IMR-90 (cell line): ENCODE measurements at regions not wholly inside any gene's neighbourhood (a gene's known extent, or its start where the extent isn't known, plus 50 kb on each side); places are given as distances from the start of the nearest gene placed in this dataset.
A peak's percentile ranks its signal among the peaks of the same experiment; 100 is the strongest.

ENCODE experiments used
- ATAC-seq: fragments of 200-7000 bp; cut with Tn5 transposase; 2 replicates; pipeline ENCODE4 v1.9.1; 2020; ENCODE audit warnings: low read depth, mild to moderate bottlenecking, moderate library complexity
- BruUV-seq: library from RNA; stranded (reverse); fragments of 400-500 nt; replicated peaks from 2 replicates; lab custom pipeline; 2021; lab: Mats Ljungman, UMichigan
- CTCF ChIA-PET: fragments of 300-600 bp; formaldehyde crosslinking; extraction: SDS; loops from one replicate; lab custom pipeline; 2021; ENCODE audit warnings: antibody characterized with exemption; lab: Yijun Ruan, JAX
- POLR2A ChIA-PET: fragments of 300-600 bp; sonication (Branson Sonifier 250); formaldehyde crosslinking; loops from one replicate; lab custom pipeline; 2022; ENCODE audit warnings: antibody characterized with exemption; ENCODE audit not compliant: unreplicated experiment; lab: Charles Lee
- DNase-seq: peaks from one replicate; pipeline ENCODE4 v3.0.0; 2013
- H2AFZ ChIP-seq: replicated peaks from 2 replicates; pipeline ENCODE3; 2013; ENCODE audit warnings: low read length, mild to moderate bottlenecking; ENCODE audit not compliant: poor library complexity
- H2AK5ac ChIP-seq: 2 replicates; pipeline ENCODE4 v1.6.1; 2013; ENCODE audit warnings: low read depth, low read length, inconsistent platforms
- H2AK9ac ChIP-seq: replicated peaks from 2 replicates; pipeline ENCODE3; 2013; ENCODE audit warnings: mild to moderate bottlenecking, low read depth, low read length, moderate library complexity; ENCODE audit not compliant: poor library complexity
- H2BK120ac ChIP-seq: 2 replicates; pipeline ENCODE4 v1.6.1; 2013; ENCODE audit warnings: low read depth, low read length, inconsistent platforms
- H2BK15ac ChIP-seq: 3 replicates; pipeline ENCODE4 v1.6.1; 2013; ENCODE audit warnings: low read depth, low read length, inconsistent platforms
- H2BK20ac ChIP-seq: 2 replicates; pipeline ENCODE4 v1.6.1; 2013; ENCODE audit warnings: low read depth, mild to moderate bottlenecking, inconsistent platforms, low read length, moderate library complexity
- H2BK5ac ChIP-seq: 2 replicates; pipeline ENCODE4 v1.6.1; 2013; ENCODE audit warnings: mild to moderate bottlenecking, low read depth, low read length, inconsistent platforms; ENCODE audit not compliant: poor library complexity, severe bottlenecking
- H3K14ac ChIP-seq: replicated peaks from 2 replicates; pipeline ENCODE4 v1.6.1; 2013; ENCODE audit warnings: low read depth, low read length, inconsistent platforms
- H3K18ac ChIP-seq: 2 replicates; pipeline ENCODE4 v1.6.1; 2013; ENCODE audit warnings: low read depth, low read length, control low read depth
- H3K23ac ChIP-seq: 2 replicates; pipeline ENCODE4 v1.6.1; 2013; ENCODE audit warnings: low read depth, low read length, inconsistent platforms
- H3K27ac ChIP-seq: 2 replicates; pipeline ENCODE4 v1.5.1; 2013; ENCODE audit warnings: mild to moderate bottlenecking, control low read depth, low read length; ENCODE audit not compliant: insufficient read depth
- H3K27me3 ChIP-seq: 2 replicates; pipeline ENCODE4 v1.6.1; 2013; ENCODE audit warnings: low read length; ENCODE audit not compliant: control insufficient read depth, insufficient read depth
- H3K36me3 ChIP-seq: 2 replicates; pipeline ENCODE4 v1.6.1; 2013; ENCODE audit warnings: low read length, mixed read lengths; ENCODE audit not compliant: control insufficient read depth, insufficient read depth
- H3K4ac ChIP-seq: 2 replicates; pipeline ENCODE4 v1.6.1; 2013; ENCODE audit warnings: low read depth, low read length, inconsistent platforms
- H3K4me1 ChIP-seq: 2 replicates; pipeline ENCODE4 v1.6.1; 2013; ENCODE audit warnings: low read length, mixed read lengths; ENCODE audit not compliant: control insufficient read depth, insufficient read depth
- H3K4me2 ChIP-seq: 2 replicates; pipeline ENCODE4 v1.6.1; 2013; ENCODE audit warnings: low read depth, mild to moderate bottlenecking, control low read depth, low read length, moderate library complexity
- H3K4me3 ChIP-seq: 2 replicates; pipeline ENCODE4 v1.5.1; 2013; ENCODE audit warnings: low read depth, mild to moderate bottlenecking, control low read depth, low read length, moderate library complexity; ENCODE audit not compliant: insufficient read depth
- H3K56ac ChIP-seq: 2 replicates; pipeline ENCODE4 v1.6.1; 2013; ENCODE audit warnings: low read length, inconsistent platforms; ENCODE audit not compliant: insufficient read depth; ENCODE audit errors: extremely low read depth
- H3K79me1 ChIP-seq, 2 experiments: 2 replicates each; pipeline ENCODE4 v1.6.1; 2013; ENCODE audit warnings: low read length in 2 of 2, inconsistent platforms in 1 of 2, low read depth in 1 of 2
- H3K9ac ChIP-seq: 2 replicates; pipeline ENCODE4 v1.6.1; 2013; ENCODE audit warnings: low read depth, low read length, control low read depth
- H3K9me1 ChIP-seq: 2 replicates; pipeline ENCODE4 v1.6.1; 2013; ENCODE audit warnings: low read length, inconsistent platforms; ENCODE audit not compliant: insufficient read depth
- H3K9me3 ChIP-seq: 2 replicates; pipeline ENCODE4 v1.6.1; 2013; ENCODE audit warnings: low read length; ENCODE audit not compliant: control insufficient read depth, insufficient read depth
- H4K20me1 ChIP-seq: 2 replicates; pipeline ENCODE4 v1.6.1; 2013; ENCODE audit warnings: low read length, inconsistent platforms; ENCODE audit not compliant: insufficient read depth
- H4K5ac ChIP-seq: 2 replicates; pipeline ENCODE4 v1.6.1; 2013; ENCODE audit warnings: mild to moderate bottlenecking, low read depth, low read length, control low read depth
- H4K8ac ChIP-seq, 2 experiments: 2 replicates each; pipeline ENCODE4 v1.6.1; 2013; ENCODE audit warnings: low read depth in 2 of 2, low read length in 2 of 2, control low read depth in 1 of 2, inconsistent platforms in 1 of 2
- H4K91ac ChIP-seq: 2 replicates; pipeline ENCODE4 v1.6.1; 2013; ENCODE audit warnings: low read depth, low read length, inconsistent platforms; ENCODE audit not compliant: insufficient read depth
- BHLHE40 ChIP-seq: fragments of 150-350 bp; IDR thresholded peaks from 2 replicates; pipeline ENCODE4 v1.6.1; 2016; ENCODE audit warnings: mild to moderate bottlenecking, low read depth, low read length
- CEBPB ChIP-seq: IDR thresholded peaks from 2 replicates; pipeline ENCODE4 v1.6.1; 2012; ENCODE audit warnings: low read depth, low read length, improper control_type of control experiment
- CHD1 ChIP-seq: IDR thresholded peaks from 2 replicates; pipeline ENCODE4 v1.6.1; 2012; ENCODE audit warnings: low read depth, low read length, improper control_type of control experiment
- FOS ChIP-seq: fragments of 150-350 bp; IDR thresholded peaks from 2 replicates; pipeline ENCODE4 v1.6.1; 2016; ENCODE audit warnings: low read depth, low read length
- MAFK ChIP-seq: IDR thresholded peaks from 2 replicates; pipeline ENCODE4 v1.6.1; 2012; ENCODE audit warnings: low read depth, low read length, improper control_type of control experiment
- MAZ ChIP-seq: IDR thresholded peaks from 2 replicates; pipeline ENCODE4 v1.6.1; 2012; ENCODE audit warnings: low read depth, mild to moderate bottlenecking, low read length, improper control_type of control experiment, moderate library complexity, borderline replicate concordance
- MXI1 ChIP-seq: IDR thresholded peaks from 2 replicates; pipeline ENCODE4 v1.6.1; 2012; ENCODE audit warnings: low read depth, mild to moderate bottlenecking, low read length, moderate library complexity, borderline replicate concordance
- NFE2L2 ChIP-seq: fragments of 150-350 bp; IDR thresholded peaks from 2 replicates; pipeline ENCODE4 v1.6.1; 2016; ENCODE audit warnings: low read depth, mild to moderate bottlenecking, low read length
- POLR2A ChIP-seq: IDR thresholded peaks from 2 replicates; pipeline ENCODE4 v1.6.1; 2012; ENCODE audit warnings: mild to moderate bottlenecking, low read depth, low read length
- RAD21 ChIP-seq: IDR thresholded peaks from 2 replicates; pipeline ENCODE4 v1.6.1; 2012; ENCODE audit warnings: low read length, improper control_type of control experiment
- RCOR1 ChIP-seq: IDR thresholded peaks from 2 replicates; pipeline ENCODE4 v1.6.1; 2012; ENCODE audit warnings: mild to moderate bottlenecking, low read length, improper control_type of control experiment; ENCODE audit not compliant: insufficient replicate concordance
- RFX5 ChIP-seq: IDR thresholded peaks from 2 replicates; pipeline ENCODE4 v1.8.0; 2012; ENCODE audit warnings: low read depth, mild to moderate bottlenecking, low read length, moderate library complexity
- SMC3 ChIP-seq: fragments of 150-350 bp; IDR thresholded peaks from 2 replicates; pipeline ENCODE4 v1.6.1; 2016; ENCODE audit warnings: low read depth, mild to moderate bottlenecking, antibody characterized with exemption, low read length, moderate library complexity
- WGBS, 2 experiments: methylation state at CpG; one replicate each; pipeline versions ENCODE4 v1.1.5 to v1.1.7; 2013; ENCODE audit warnings: missing lambda C conversion rate in 2 of 2; ENCODE audit not compliant: insufficient read length in 1 of 2; ENCODE audit errors: extremely low coverage in 2 of 2; 5-methylcytosine and 5-hydroxymethylcytosine counted together
- dilution Hi-C: fragments of 300-500 bp; cut with HindIII; formaldehyde crosslinking; loops from one replicate; pipeline ENCODE4 v1.14.3; 2018; ENCODE audit warnings: low sequenced_read_pairs; ENCODE audit not compliant: unreplicated experiment
- in situ Hi-C: fragments of 300-500 bp; cut with MboI; formaldehyde crosslinking; loops from 3 replicates; pipeline ENCODE4 v1.14.3; 2019; ENCODE audit warnings: low sequenced_read_pairs, inconsistent platforms, mixed read lengths
- intact Hi-C: fragments of 100-400 bp; cut with micrococcal nuclease; formaldehyde crosslinking; loops from 2 replicates; pipeline ENCODE4 v1.10.0; 2022
- TF ChIP-seq, protein P1 (sequence below): conservative IDR thresholded peaks from 2 replicates; pipeline ENCODE4 v1.5.1; 2012; ENCODE audit warnings: mild to moderate bottlenecking, low read depth, low read length, improper control_type of control experiment
- TF ChIP-seq, protein P2 (sequence below): fragments of 150-350 bp; IDR thresholded peaks from 2 replicates; pipeline ENCODE4 v1.6.1; 2016; ENCODE audit warnings: low read depth, mild to moderate bottlenecking, low read length, moderate library complexity, borderline replicate concordance
- TF ChIP-seq, protein P3 (sequence below): fragments of 150-350 bp; IDR thresholded peaks from 2 replicates; pipeline ENCODE4 v1.6.1; 2017; ENCODE audit warnings: mild to moderate bottlenecking, antibody characterized with exemption, low read length, low read depth

DNA sequence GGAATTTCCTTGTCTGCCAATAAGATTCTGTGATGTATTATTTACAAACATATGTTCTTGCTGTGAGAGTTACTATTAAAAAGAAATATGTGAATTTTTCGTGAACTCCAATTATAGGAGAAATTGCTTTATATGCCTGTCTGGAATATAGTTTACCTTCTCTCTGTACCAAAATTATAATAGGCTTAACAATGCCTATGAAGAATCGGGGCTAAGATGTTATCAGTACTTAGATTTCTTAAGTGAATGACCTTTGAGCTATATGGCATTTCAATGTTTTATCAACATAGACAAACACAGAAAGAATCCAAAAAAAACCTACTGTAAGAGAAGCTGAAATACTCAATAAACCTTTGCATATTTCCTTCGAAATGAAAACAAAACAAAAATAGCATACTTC lies 323.1 kb upstream of the ADAMTS5 start:
- no peak overlapping the region for H3K56ac ChIP-seq
- no peak overlapping the region for H3K4me3 ChIP-seq
- dilution Hi-C loops (no loop called here), intact Hi-C loops (no loop called here), in situ Hi-C loops (no loop called here)
- H3K4me2 ChIP-seq: peak overlapping the region; percentile 49; the same call in 1 of the 2 replicates
- H4K91ac ChIP-seq: no peak overlapping the region
- no peaks in the 10 kb centered on the region for H3K9me1 ChIP-seq
- no peak overlapping the region for H3K9ac ChIP-seq
- no peak overlapping the region for H3K14ac ChIP-seq
- BruUV-seq: no TSS peak
- no CpG with 5 or more reads among the region's 3 CpGs for WGBS, 2 experiments
- H3K36me3 ChIP-seq: no peaks in the 10 kb centered on the region
- H4K8ac ChIP-seq: no peak overlapping the region
- H2BK5ac ChIP-seq: peak overlapping the region; percentile 24
- H3K23ac ChIP-seq: no peak overlapping the region
- no peaks in the 10 kb centered on the region for H3K79me1 ChIP-seq
- H2BK15ac ChIP-seq: no peak overlapping the region
- no peak overlapping the region for H3K18ac ChIP-seq
- H2AK5ac ChIP-seq: no peak overlapping the region
- H2BK20ac ChIP-seq: no peak overlapping the region
- no peak overlapping the region for H2AK9ac ChIP-seq
- ChIA-PET POLR2A (no interaction called here), CTCF (no interaction called here)
- H2AFZ ChIP-seq: no peak overlapping the region
- H4K20me1 ChIP-seq: no peaks in the 10 kb centered on the region
- TF ChIP-seq MAFK (no peak), RCOR1 (no peak), BHLHE40 (no peak), SMC3 (no peak), POLR2A (no peak), FOS (no peak), NFE2L2 (no peak), CHD1 (no peak), RAD21 (no peak), CEBPB (no peak), MAZ (no peak), MXI1 (no peak), RFX5 (no peak)
- TF ChIP-seq, protein P1, sequence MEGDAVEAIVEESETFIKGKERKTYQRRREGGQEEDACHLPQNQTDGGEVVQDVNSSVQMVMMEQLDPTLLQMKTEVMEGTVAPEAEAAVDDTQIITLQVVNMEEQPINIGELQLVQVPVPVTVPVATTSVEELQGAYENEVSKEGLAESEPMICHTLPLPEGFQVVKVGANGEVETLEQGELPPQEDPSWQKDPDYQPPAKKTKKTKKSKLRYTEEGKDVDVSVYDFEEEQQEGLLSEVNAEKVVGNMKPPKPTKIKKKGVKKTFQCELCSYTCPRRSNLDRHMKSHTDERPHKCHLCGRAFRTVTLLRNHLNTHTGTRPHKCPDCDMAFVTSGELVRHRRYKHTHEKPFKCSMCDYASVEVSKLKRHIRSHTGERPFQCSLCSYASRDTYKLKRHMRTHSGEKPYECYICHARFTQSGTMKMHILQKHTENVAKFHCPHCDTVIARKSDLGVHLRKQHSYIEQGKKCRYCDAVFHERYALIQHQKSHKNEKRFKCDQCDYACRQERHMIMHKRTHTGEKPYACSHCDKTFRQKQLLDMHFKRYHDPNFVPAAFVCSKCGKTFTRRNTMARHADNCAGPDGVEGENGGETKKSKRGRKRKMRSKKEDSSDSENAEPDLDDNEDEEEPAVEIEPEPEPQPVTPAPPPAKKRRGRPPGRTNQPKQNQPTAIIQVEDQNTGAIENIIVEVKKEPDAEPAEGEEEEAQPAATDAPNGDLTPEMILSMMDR: no peak
- TF ChIP-seq, protein P2, sequence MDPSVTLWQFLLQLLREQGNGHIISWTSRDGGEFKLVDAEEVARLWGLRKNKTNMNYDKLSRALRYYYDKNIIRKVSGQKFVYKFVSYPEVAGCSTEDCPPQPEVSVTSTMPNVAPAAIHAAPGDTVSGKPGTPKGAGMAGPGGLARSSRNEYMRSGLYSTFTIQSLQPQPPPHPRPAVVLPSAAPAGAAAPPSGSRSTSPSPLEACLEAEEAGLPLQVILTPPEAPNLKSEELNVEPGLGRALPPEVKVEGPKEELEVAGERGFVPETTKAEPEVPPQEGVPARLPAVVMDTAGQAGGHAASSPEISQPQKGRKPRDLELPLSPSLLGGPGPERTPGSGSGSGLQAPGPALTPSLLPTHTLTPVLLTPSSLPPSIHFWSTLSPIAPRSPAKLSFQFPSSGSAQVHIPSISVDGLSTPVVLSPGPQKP: no peak
- TF ChIP-seq, protein P3, sequence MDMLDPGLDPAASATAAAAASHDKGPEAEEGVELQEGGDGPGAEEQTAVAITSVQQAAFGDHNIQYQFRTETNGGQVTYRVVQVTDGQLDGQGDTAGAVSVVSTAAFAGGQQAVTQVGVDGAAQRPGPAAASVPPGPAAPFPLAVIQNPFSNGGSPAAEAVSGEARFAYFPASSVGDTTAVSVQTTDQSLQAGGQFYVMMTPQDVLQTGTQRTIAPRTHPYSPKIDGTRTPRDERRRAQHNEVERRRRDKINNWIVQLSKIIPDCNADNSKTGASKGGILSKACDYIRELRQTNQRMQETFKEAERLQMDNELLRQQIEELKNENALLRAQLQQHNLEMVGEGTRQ: no peak
- no peak overlapping the region for H3K27ac ChIP-seq
- H3K4ac ChIP-seq: no peak overlapping the region
- H3K4me1 ChIP-seq: peaks cover 4% of the 10 kb centered on the region; the same call in 1 of the 2 replicates
- H3K27me3 ChIP-seq: no peaks in the 10 kb centered on the region
- ATAC-seq (peak; percentile 65), DNase-seq (no peak)
- no peaks in the 10 kb centered on the region for H3K9me3 ChIP-seq
- H2BK120ac ChIP-seq: no peak overlapping the region
- no peak overlapping the region for H4K5ac ChIP-seq
